CD14-positive monocyte (primary cell): ENCODE measurements at regions not wholly inside any gene's neighbourhood (a gene's known extent, or its start where the extent isn't known, plus 50 kb on each side); places are given as distances from the start of the nearest gene placed in this dataset.

Experiments
- DNase-seq, 3 donors: peaks; one replicate each; pipeline ENCODE4 v3.0.0-alpha.2; 2011 to 2022
- H2AFZ ChIP-seq: 2 replicates; pipeline ENCODE4 v1.6.0; 2012; ENCODE audit warnings: mild to moderate bottlenecking, low read depth, low read length, inconsistent platforms; ENCODE audit not compliant: insufficient read depth, poor library complexity, severe bottlenecking
- H3K27ac ChIP-seq, 2 donors: 1 replicate in 1 of 2; 2 replicates in 1 of 2; pipeline ENCODE4 v1.5.1; 2012 to 2013; ENCODE audit warnings: low read length in 2 of 2, control low read depth in 1 of 2, inconsistent platforms in 1 of 2, low read depth in 1 of 2, mild to moderate bottlenecking in 1 of 2
- H3K27me3 ChIP-seq, 2 donors: one replicate each; pipeline versions ENCODE4 v1.6.0 to v1.6.1; 2011 to 2013; ENCODE audit warnings: low read length in 2 of 2; ENCODE audit not compliant: control insufficient read depth in 2 of 2, insufficient read depth in 2 of 2
- H3K36me3 ChIP-seq, 2 donors: replicated peaks in 1 of 2; 1 replicate in 1 of 2; 2 replicates in 1 of 2; pipeline versions ENCODE4 v1.5.1 to v1.6.1; 2012 to 2013; ENCODE audit warnings: low read length in 2 of 2, control low read depth in 1 of 2, inconsistent platforms in 1 of 2, mild to moderate bottlenecking in 1 of 2; ENCODE audit not compliant: insufficient read depth in 2 of 2, control insufficient read depth in 1 of 2
- H3K4me1 ChIP-seq, 2 donors: 1 replicate in 1 of 2; 2 replicates in 1 of 2; pipeline versions ENCODE4 v1.5.1 to v1.6.1; 2012 to 2013; ENCODE audit warnings: low read length in 2 of 2, control low read depth in 1 of 2, inconsistent platforms in 1 of 2, mild to moderate bottlenecking in 1 of 2, moderate library complexity in 1 of 2; ENCODE audit not compliant: insufficient read depth in 2 of 2, control insufficient read depth in 1 of 2
- H3K4me2 ChIP-seq: replicated peaks from 2 replicates; pipeline ENCODE3; 2012; ENCODE audit warnings: low read length, moderate library complexity, mild to moderate bottlenecking; ENCODE audit not compliant: poor library complexity, severe bottlenecking; ENCODE audit errors: extremely low read depth
- H3K4me3 ChIP-seq, 3 experiments: fragments of 200-600 bp in 1 of 3; sonication (generic) in 1 of 3; replicated peaks in 1 of 3; 1 replicate in 2 of 3; 2 replicates in 1 of 3; pipeline ENCODE4 v1.5.1; 2011 to 2013; ENCODE audit warnings: low read length in 3 of 3, mild to moderate bottlenecking in 3 of 3, control low read depth in 2 of 3, low read depth in 2 of 3, inconsistent platforms in 1 of 3, moderate library complexity in 1 of 3
- H3K79me2 ChIP-seq: 2 replicates; pipeline ENCODE4 v1.6.0; 2012; ENCODE audit warnings: mild to moderate bottlenecking, control low read depth, inconsistent platforms, low read length, moderate library complexity; ENCODE audit not compliant: insufficient read depth
- H3K9ac ChIP-seq: 2 replicates; pipeline ENCODE4 v1.6.0; 2017; ENCODE audit warnings: low read length, mild to moderate bottlenecking; ENCODE audit not compliant: insufficient read depth, poor library complexity, severe bottlenecking
- H3K9me3 ChIP-seq, 2 donors: replicated peaks in 1 of 2; 1 replicate in 1 of 2; 2 replicates in 1 of 2; pipeline versions ENCODE4 v1.5.1 to v1.6.1; 2012 to 2013; ENCODE audit warnings: low read length in 2 of 2, control low read depth in 1 of 2; ENCODE audit not compliant: control insufficient read depth in 1 of 2, insufficient read depth in 1 of 2
- H4K20me1 ChIP-seq: 2 replicates; pipeline ENCODE4 v1.6.0; 2012; ENCODE audit warnings: mild to moderate bottlenecking, low read length, control low read depth, moderate library complexity; ENCODE audit not compliant: insufficient read depth
- H3K27ac Mint-ChIP-seq, 7 donors: one replicate each; pipeline ENCODE4 v1.8.0; 2020; ENCODE audit warnings: mild to moderate bottlenecking in 7 of 7, mixed read lengths in 7 of 7, moderate library complexity in 6 of 7, inconsistent platforms in 2 of 7
- H3K27me3 Mint-ChIP-seq, 3 donors: one replicate each; pipeline ENCODE4 v1.8.0; 2021 to 2022; ENCODE audit warnings: low read depth in 3 of 3, mild to moderate bottlenecking in 3 of 3, mixed read lengths in 3 of 3, moderate library complexity in 3 of 3, inconsistent platforms in 1 of 3
- H3K36me3 Mint-ChIP-seq, 2 donors: one replicate each; pipeline ENCODE4 v1.8.0; 2020; ENCODE audit warnings: mixed read lengths in 2 of 2, inconsistent platforms in 1 of 2, mild to moderate bottlenecking in 1 of 2
- H3K4me1 Mint-ChIP-seq: one replicate; pipeline ENCODE4 v1.8.0; 2020; ENCODE audit warnings: mild to moderate bottlenecking, mixed read lengths
- H3K4me3 Mint-ChIP-seq, 2 donors: one replicate each; pipeline ENCODE4 v1.8.0; 2020; ENCODE audit warnings: mild to moderate bottlenecking in 2 of 2, mixed read lengths in 2 of 2, moderate library complexity in 1 of 2
- H3K9me3 Mint-ChIP-seq, 7 donors: one replicate each; pipeline ENCODE4 v1.8.0; 2020 to 2022; ENCODE audit warnings: mixed read lengths in 7 of 7, mild to moderate bottlenecking in 6 of 7, moderate library complexity in 6 of 7, inconsistent platforms in 2 of 7
- WGBS: methylation state at CpG from one replicate; pipeline ENCODE4 v1.1.5; 2013; ENCODE audit warnings: missing lambda C conversion rate; ENCODE audit not compliant: insufficient coverage; 5-methylcytosine and 5-hydroxymethylcytosine counted together
- intact Hi-C, 2 donors: fragments of 100-400 bp; cut with micrococcal nuclease; formaldehyde crosslinking; loops; one replicate each; pipeline versions ENCODE4 v1.15.0 to v1.15.1; 2023
- TF ChIP-seq, protein P1 (sequence below): fragments of 200-600 bp; IDR thresholded peaks from one replicate; pipeline ENCODE4 v1.8.0; 2022; ENCODE audit warnings: antibody characterized with exemption, mild to moderate bottlenecking

DNA sequence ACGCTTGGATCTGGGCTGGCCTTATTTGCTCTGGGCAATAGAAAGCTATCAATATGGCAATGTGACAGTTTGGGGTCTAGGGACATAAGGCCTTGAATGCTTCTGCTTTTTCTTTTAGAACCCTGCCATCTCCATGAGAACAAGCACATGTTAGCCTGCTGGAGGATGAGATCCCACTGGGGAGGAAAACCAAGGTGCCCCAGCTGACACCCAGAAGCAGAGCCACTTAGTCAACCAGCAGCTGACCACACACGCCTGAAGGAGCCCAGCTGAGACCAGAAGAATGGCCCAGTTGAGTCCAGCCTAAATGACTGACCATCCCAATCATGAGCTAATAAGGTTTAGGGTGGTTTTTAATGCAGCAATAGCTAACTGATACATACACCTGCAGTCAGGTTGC, 171.2 kb downstream of the AHSP start:
- Histone ChIP-seq H4K20me1 (no peaks in the 10 kb centered on the region), H3K9me3 (no peaks in the 10 kb centered on the region), H3K36me3 (no peaks in the 10 kb centered on the region), H3K4me1 (peaks cover 19 to 22% of the 10 kb centered on the region in 2 donors), H3K9ac (no peak overlapping the region), H3K4me3 (no peak overlapping the region), H3K79me2 (no peaks in the 10 kb centered on the region), H3K27ac (no peak overlapping the region), H3K27me3 (peaks cover 4 to 40% of the 10 kb centered on the region in 2 donors), H3K4me2 (no peak overlapping the region), H2AFZ (no peak overlapping the region)
- Mint-ChIP-seq H3K4me1 (peaks cover 16% of the 10 kb centered on the region), H3K4me3 (no peak overlapping the region), H3K27me3 (peaks cover 35 to 41% (median 39%) of the 10 kb centered on the region in 3 donors), H3K9me3 (peaks cover 0 to 7% (median 3%) of the 10 kb centered on the region in 7 donors), H3K27ac (no peak overlapping the region), H3K36me3 (peaks cover 0 to 9% of the 10 kb centered on the region in 2 donors)
- 90% methylated on average over 2 of the region's 2 CpGs for WGBS
- intact Hi-C loops: no loop called here
- DNase-seq: no peak
- TF ChIP-seq, protein P1, sequence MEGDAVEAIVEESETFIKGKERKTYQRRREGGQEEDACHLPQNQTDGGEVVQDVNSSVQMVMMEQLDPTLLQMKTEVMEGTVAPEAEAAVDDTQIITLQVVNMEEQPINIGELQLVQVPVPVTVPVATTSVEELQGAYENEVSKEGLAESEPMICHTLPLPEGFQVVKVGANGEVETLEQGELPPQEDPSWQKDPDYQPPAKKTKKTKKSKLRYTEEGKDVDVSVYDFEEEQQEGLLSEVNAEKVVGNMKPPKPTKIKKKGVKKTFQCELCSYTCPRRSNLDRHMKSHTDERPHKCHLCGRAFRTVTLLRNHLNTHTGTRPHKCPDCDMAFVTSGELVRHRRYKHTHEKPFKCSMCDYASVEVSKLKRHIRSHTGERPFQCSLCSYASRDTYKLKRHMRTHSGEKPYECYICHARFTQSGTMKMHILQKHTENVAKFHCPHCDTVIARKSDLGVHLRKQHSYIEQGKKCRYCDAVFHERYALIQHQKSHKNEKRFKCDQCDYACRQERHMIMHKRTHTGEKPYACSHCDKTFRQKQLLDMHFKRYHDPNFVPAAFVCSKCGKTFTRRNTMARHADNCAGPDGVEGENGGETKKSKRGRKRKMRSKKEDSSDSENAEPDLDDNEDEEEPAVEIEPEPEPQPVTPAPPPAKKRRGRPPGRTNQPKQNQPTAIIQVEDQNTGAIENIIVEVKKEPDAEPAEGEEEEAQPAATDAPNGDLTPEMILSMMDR: no peak

DNA sequence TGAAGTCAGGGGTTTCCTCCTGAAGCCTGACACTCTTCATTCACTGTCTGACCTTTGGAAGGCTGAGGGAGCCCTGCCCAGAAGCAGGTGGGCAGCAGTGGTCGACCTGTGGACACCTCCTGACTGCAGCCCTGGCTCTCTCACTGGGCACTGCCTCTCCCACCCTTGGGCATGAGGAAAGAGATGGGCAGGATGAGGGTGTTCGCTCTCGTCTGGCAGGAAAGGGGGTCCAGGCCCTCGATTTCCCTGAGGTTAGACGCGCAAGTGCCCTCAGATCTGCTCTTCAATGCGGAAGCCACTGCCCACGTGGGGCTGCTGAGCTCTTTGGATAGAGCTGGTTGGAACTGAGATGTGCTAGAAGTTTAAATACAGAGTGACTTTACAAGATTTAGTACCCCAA, 171.9 kb downstream of the AHSP start:
- Histone ChIP-seq H3K4me1 (peaks cover 19 to 22% of the 10 kb centered on the region in 2 donors), H2AFZ (no peak overlapping the region), H3K27me3 (peaks cover 4 to 40% of the 10 kb centered on the region in 2 donors), H3K27ac (no peak overlapping the region), H3K4me3 (no peak overlapping the region), H3K79me2 (no peaks in the 10 kb centered on the region), H3K9me3 (no peaks in the 10 kb centered on the region), H3K36me3 (no peaks in the 10 kb centered on the region), H4K20me1 (no peaks in the 10 kb centered on the region), H3K9ac (no peak overlapping the region), H3K4me2 (no peak overlapping the region)
- TF ChIP-seq, protein P1: no peak
- Mint-ChIP-seq H3K9me3 (peaks cover 0 to 7% (median 3%) of the 10 kb centered on the region in 7 donors), H3K36me3 (peaks cover 0 to 9% of the 10 kb centered on the region in 2 donors), H3K4me3 (peak overlapping the region in 1 of 2 donors; percentile 64), H3K27me3 (peaks cover 35 to 41% (median 39%) of the 10 kb centered on the region in 3 donors), H3K27ac (peak overlapping the region in 1 of 7 donors; percentile 47), H3K4me1 (peaks cover 16% of the 10 kb centered on the region)
- intact Hi-C loops: no loop called here
- 54% methylated on average over 2 of the region's 8 CpGs for WGBS
- no peak for DNase-seq
